HG02610 (cell line): ENCODE measurements at regions not wholly inside any gene's neighbourhood (a gene's known extent, or its start where the extent isn't known, plus 50 kb on each side); places are given as distances from the start of the nearest gene placed in this dataset.

Source experiments
- ATAC-seq: cut with Tn5 transposase; IDR thresholded peaks from one replicate; pipeline ENCODE4 v1.9.1; 2021; ENCODE audit warnings: mild to moderate bottlenecking, moderate library complexity; ENCODE audit not compliant: unreplicated experiment

- no peak for ATAC-seq
Observed at GRCh38 chr12:115245020-115245419, 561.0 kb upstream of the TBX3 start.

- no peak for ATAC-seq
Observed at GRCh38 chr12:115243933-115244628, 560.1 kb upstream of the TBX3 start.

- ATAC-seq, result no peak
Observed at GRCh38 chr12:115240251-115240650, 556.3 kb upstream of the TBX3 start.

GRCh38 chr12:115235880-115236279, 551.9 kb upstream of the TBX3 start:
- ATAC-seq, result no peak

- ATAC-seq, result no peak
Observed at GRCh38 chr12:115233891-115234543, 550.0 kb upstream of the TBX3 start.

GRCh38 chr12:115232455-115233156, 548.6 kb upstream of the TBX3 start:
- ATAC-seq, result no peak

- no peak for ATAC-seq
Observed at GRCh38 chr12:115230606-115231005, 546.6 kb upstream of the TBX3 start.

GRCh38 chr12:115229517-115229916, 545.5 kb upstream of the TBX3 start:
- ATAC-seq, result no peak

- ATAC-seq, result no peak
Observed at GRCh38 chr12:115228434-115228833, 544.5 kb upstream of the TBX3 start.

- ATAC-seq, result no peak
Observed at GRCh38 chr12:115227137-115227615, 543.2 kb upstream of the TBX3 start.

- ATAC-seq, result no peak
Observed at GRCh38 chr12:115225845-115226244, 541.9 kb upstream of the TBX3 start.

- ATAC-seq, result no peak
Observed at GRCh38 chr12:115223991-115224390, 540.0 kb upstream of the TBX3 start.

- no peak for ATAC-seq
Observed at GRCh38 chr12:115223322-115223721, 539.3 kb upstream of the TBX3 start.

- no peak for ATAC-seq
Observed at GRCh38 chr12:115222220-115222619, 538.2 kb upstream of the TBX3 start.

- ATAC-seq, result no peak
Observed at GRCh38 chr12:115216301-115216700, 532.3 kb upstream of the TBX3 start.

GRCh38 chr12:115215544-115215943, 531.6 kb upstream of the TBX3 start:
- no peak for ATAC-seq

- no peak for ATAC-seq
Observed at GRCh38 chr12:115213538-115214016, 529.6 kb upstream of the TBX3 start.

GRCh38 chr12:115213118-115213517, 529.1 kb upstream of the TBX3 start:
- no peak for ATAC-seq

GRCh38 chr12:115212356-115212755, 528.4 kb upstream of the TBX3 start:
- ATAC-seq, result no peak

GRCh38 chr12:115210533-115211252, 526.7 kb upstream of the TBX3 start:
- ATAC-seq, result no peak

GRCh38 chr12:115209230-115209629, 525.3 kb upstream of the TBX3 start:
- ATAC-seq, result no peak
